OCI-LY7 (cell line): ENCODE measurements at regions not wholly inside any gene's neighbourhood (a gene's known extent, or its start where the extent isn't known, plus 50 kb on each side); places are given as distances from the start of the nearest gene placed in this dataset.

Source experiments
- EZH2phosphoT487 ChIP-seq: fragments of 200-600 bp; sonication (generic); IDR thresholded peaks from 2 replicates; pipeline ENCODE4 v1.6.1; 2018; ENCODE audit warnings: low read depth, borderline replicate concordance, mild to moderate bottlenecking, mixed run types, antibody characterized with exemption, low read length, moderate library complexity, mixed read lengths
- TF ChIP-seq, protein P1 (sequence below): fragments of 200-600 bp; sonication (generic); conservative IDR thresholded peaks from 2 replicates; pipeline ENCODE4 v1.5.1; 2014; ENCODE audit warnings: mild to moderate bottlenecking, antibody characterized with exemption, low read length, moderate library complexity, mixed read lengths

DNA sequence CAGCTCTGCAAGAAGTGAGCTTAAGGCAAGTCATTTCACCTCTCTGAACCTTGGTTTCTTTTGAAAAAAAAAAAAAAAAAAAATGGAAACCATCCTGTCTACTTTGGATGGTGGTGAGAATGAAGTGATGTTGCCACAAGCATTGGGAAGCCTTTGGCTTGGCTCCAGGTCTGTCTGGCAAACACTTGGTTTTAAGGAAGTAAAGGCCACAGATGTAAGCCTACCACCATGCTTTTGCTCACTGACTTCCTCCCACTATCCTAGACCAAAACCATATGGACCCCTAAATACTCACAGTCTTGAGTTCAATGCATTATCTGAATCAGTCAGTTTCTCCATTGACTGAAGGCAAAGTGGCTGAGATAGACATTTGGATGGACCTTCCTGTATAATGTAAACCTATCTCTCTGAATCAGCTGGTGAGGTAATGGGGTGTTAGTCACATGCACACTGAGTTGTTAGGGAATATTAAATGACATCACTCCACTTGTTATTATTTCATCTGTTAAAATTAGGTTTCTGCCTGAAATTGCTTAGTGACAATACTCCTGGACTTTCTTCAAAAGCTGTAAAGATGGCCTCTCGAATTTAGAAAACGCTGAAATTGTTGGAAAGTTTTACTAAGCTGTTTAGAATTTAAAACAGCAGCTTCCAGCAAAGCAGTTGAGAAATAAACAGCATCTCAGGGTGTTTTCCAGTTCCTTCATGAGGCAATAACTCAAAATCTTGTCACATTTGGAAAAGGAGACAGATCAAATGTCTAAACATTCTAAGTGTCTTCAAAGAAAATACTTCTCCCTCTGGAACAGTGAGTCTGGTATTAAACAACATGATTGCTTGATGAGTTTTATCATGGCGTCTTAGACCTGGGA, 833.5 kb downstream of the DHX35 start:
- TF ChIP-seq, protein P1, sequence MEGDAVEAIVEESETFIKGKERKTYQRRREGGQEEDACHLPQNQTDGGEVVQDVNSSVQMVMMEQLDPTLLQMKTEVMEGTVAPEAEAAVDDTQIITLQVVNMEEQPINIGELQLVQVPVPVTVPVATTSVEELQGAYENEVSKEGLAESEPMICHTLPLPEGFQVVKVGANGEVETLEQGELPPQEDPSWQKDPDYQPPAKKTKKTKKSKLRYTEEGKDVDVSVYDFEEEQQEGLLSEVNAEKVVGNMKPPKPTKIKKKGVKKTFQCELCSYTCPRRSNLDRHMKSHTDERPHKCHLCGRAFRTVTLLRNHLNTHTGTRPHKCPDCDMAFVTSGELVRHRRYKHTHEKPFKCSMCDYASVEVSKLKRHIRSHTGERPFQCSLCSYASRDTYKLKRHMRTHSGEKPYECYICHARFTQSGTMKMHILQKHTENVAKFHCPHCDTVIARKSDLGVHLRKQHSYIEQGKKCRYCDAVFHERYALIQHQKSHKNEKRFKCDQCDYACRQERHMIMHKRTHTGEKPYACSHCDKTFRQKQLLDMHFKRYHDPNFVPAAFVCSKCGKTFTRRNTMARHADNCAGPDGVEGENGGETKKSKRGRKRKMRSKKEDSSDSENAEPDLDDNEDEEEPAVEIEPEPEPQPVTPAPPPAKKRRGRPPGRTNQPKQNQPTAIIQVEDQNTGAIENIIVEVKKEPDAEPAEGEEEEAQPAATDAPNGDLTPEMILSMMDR: no peak
- TF ChIP-seq EZH2phosphoT487: no peak
